KMS-11 (cell line): ENCODE measurements at regions not wholly inside any gene's neighbourhood (a gene's known extent, or its start where the extent isn't known, plus 50 kb on each side); places are given as distances from the start of the nearest gene placed in this dataset.
"Not testable (repeated sequence)": the region's sequence is repeated elsewhere in the genome, so short reads cannot be mapped to it uniquely, and the experiment has no call there.

Experiments
- H2AFZ ChIP-seq: fragments of 200-600 bp; sonication (generic); 2 replicates; pipeline ENCODE4 v1.6.1; 2016; ENCODE audit warnings: antibody characterized with exemption, mixed run types, low read depth
- H3K27ac ChIP-seq: fragments of 200-600 bp; sonication (generic); 2 replicates; pipeline ENCODE4 v1.6.1; 2016; ENCODE audit warnings: mild to moderate bottlenecking, mixed run types
- H3K27me3 ChIP-seq: fragments of 200-600 bp; sonication (generic); 2 replicates; pipeline ENCODE4 v1.6.1; 2017; ENCODE audit warnings: mild to moderate bottlenecking, low read depth, mixed run types, moderate library complexity; ENCODE audit not compliant: insufficient read depth
- H3K36me3 ChIP-seq: fragments of 200-600 bp; sonication (generic); 2 replicates; pipeline ENCODE4 v1.6.1; 2017; ENCODE audit warnings: mild to moderate bottlenecking, mixed run types; ENCODE audit not compliant: insufficient read depth
- H3K4me1 ChIP-seq: fragments of 200-600 bp; sonication (generic); 2 replicates; pipeline ENCODE4 v1.6.1; 2016; ENCODE audit warnings: mild to moderate bottlenecking, low read depth, mixed run types; ENCODE audit not compliant: poor library complexity, severe bottlenecking
- H3K4me2 ChIP-seq: fragments of 200-600 bp; sonication (generic); 2 replicates; pipeline ENCODE4 v1.7.0; 2016; ENCODE audit warnings: mild to moderate bottlenecking, mixed run types
- H3K4me3 ChIP-seq: fragments of 200-600 bp; sonication (generic); IDR thresholded peaks from 2 replicates; pipeline ENCODE4 v1.6.1; 2017; ENCODE audit warnings: low read depth, low read length, mixed read lengths; ENCODE audit not compliant: insufficient read depth
- H3K79me2 ChIP-seq: fragments of 200-600 bp; sonication (generic); 2 replicates; pipeline ENCODE4 v1.6.1; 2016; ENCODE audit warnings: low read depth, mixed run types; ENCODE audit not compliant: insufficient read depth
- H3K9ac ChIP-seq: fragments of 200-600 bp; sonication (generic); 2 replicates; pipeline ENCODE4 v1.6.1; 2016; ENCODE audit warnings: mild to moderate bottlenecking, mixed run types
- H4K20me1 ChIP-seq: fragments of 200-600 bp; sonication (generic); 2 replicates; pipeline ENCODE4 v1.6.1; 2016; ENCODE audit warnings: mild to moderate bottlenecking, mixed run types; ENCODE audit not compliant: insufficient read depth
- TF ChIP-seq, protein P1 (sequence below): fragments of 200-600 bp; sonication (generic); conservative IDR thresholded peaks from 2 replicates; pipeline ENCODE4 v1.6.1; 2017; ENCODE audit warnings: low read depth, mild to moderate bottlenecking, antibody characterized with exemption, low read length, moderate library complexity, mixed read lengths

DNA sequence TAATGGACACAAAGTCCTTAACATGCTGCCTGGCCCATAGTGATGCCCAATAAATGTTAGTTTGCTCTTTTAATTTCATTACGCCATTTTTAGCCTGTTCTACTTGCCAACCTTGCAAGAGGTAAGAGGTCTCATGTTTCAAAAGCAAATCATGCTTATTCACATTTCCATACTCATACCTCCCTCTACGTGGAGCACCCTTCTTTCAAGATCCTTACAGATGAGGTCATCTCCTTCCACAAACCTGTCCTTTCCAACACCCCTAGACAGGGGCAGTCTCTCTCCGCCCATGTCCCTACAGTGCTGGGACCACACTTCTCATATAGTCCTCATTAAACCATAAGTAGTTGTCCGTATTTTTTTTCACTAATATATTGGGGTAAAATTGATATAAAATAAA lies 271.3 kb downstream of the FGFR2 start:
- Histone ChIP-seq H3K9ac (no peak overlapping the region), H3K27ac (no peak overlapping the region), H3K79me2 (no peaks in the 10 kb centered on the region), H3K4me3 (no peak overlapping the region), H3K27me3 (no peaks in the 10 kb centered on the region), H3K4me2 (no peak overlapping the region), H2AFZ (no peak overlapping the region), H3K36me3 (no peaks in the 10 kb centered on the region), H4K20me1 (no peaks in the 10 kb centered on the region), H3K4me1 (no peaks in the 10 kb centered on the region)
- TF ChIP-seq, protein P1, sequence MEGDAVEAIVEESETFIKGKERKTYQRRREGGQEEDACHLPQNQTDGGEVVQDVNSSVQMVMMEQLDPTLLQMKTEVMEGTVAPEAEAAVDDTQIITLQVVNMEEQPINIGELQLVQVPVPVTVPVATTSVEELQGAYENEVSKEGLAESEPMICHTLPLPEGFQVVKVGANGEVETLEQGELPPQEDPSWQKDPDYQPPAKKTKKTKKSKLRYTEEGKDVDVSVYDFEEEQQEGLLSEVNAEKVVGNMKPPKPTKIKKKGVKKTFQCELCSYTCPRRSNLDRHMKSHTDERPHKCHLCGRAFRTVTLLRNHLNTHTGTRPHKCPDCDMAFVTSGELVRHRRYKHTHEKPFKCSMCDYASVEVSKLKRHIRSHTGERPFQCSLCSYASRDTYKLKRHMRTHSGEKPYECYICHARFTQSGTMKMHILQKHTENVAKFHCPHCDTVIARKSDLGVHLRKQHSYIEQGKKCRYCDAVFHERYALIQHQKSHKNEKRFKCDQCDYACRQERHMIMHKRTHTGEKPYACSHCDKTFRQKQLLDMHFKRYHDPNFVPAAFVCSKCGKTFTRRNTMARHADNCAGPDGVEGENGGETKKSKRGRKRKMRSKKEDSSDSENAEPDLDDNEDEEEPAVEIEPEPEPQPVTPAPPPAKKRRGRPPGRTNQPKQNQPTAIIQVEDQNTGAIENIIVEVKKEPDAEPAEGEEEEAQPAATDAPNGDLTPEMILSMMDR, result no peak

GRCh38 chr10:121327727-121328126 lies 270.5 kb downstream of the FGFR2 start:
- H3K79me2 ChIP-seq, result no peaks in the 10 kb centered on the region
- no peak overlapping the region for H3K27ac ChIP-seq
- no peak overlapping the region for H2AFZ ChIP-seq
- H3K4me1 ChIP-seq, result no peaks in the 10 kb centered on the region
- no peak overlapping the region for H3K4me2 ChIP-seq
- no peaks in the 10 kb centered on the region for H3K36me3 ChIP-seq
- no peaks in the 10 kb centered on the region for H4K20me1 ChIP-seq
- H3K9ac ChIP-seq, result no peak overlapping the region
- no peaks in the 10 kb centered on the region for H3K27me3 ChIP-seq
- no peak overlapping the region for H3K4me3 ChIP-seq
- TF ChIP-seq, protein P1, result no peak

- not testable (repeated sequence) for H3K36me3 ChIP-seq, H2AFZ ChIP-seq, H3K4me2 ChIP-seq
These were observed 268.6 kb downstream of the FGFR2 start for GRCh38 chr10:121329631-121330030.

GRCh38 chr10:121330563-121330962 lies 267.7 kb downstream of the FGFR2 start:
- TF ChIP-seq, protein P1, result no peak

More at GRCh38 chr10:121329631-121330030, 268.6 kb downstream of the FGFR2 start:
- not testable (repeated sequence) for H3K79me2 ChIP-seq, H3K4me1 ChIP-seq, H4K20me1 ChIP-seq, H3K9ac ChIP-seq, H3K27ac ChIP-seq, H3K27me3 ChIP-seq, H3K4me3 ChIP-seq

GRCh38 chr10:121332353-121332752 lies 265.9 kb downstream of the FGFR2 start:
- TF ChIP-seq, protein P1, result no peak

More at GRCh38 chr10:121330563-121330962, 267.7 kb downstream of the FGFR2 start:
- H3K9ac ChIP-seq, result no peak overlapping the region
- H2AFZ ChIP-seq, result no peak overlapping the region
- H3K4me1 ChIP-seq, result no peaks in the 10 kb centered on the region
- no peaks in the 10 kb centered on the region for H3K36me3 ChIP-seq
- no peaks in the 10 kb centered on the region for H3K27me3 ChIP-seq
- no peak overlapping the region for H3K4me2 ChIP-seq
- H4K20me1 ChIP-seq, result no peaks in the 10 kb centered on the region
- H3K27ac ChIP-seq, result no peak overlapping the region
- H3K79me2 ChIP-seq, result no peaks in the 10 kb centered on the region
- H3K4me3 ChIP-seq, result no peak overlapping the region

More at GRCh38 chr10:121332353-121332752, 265.9 kb downstream of the FGFR2 start:
- H3K36me3 ChIP-seq, result no peaks in the 10 kb centered on the region
- H3K9ac ChIP-seq, result no peak overlapping the region
- no peaks in the 10 kb centered on the region for H3K27me3 ChIP-seq
- H4K20me1 ChIP-seq, result no peaks in the 10 kb centered on the region
- no peak overlapping the region for H2AFZ ChIP-seq
- no peaks in the 10 kb centered on the region for H3K79me2 ChIP-seq
- H3K27ac ChIP-seq, result no peak overlapping the region
- H3K4me1 ChIP-seq, result no peaks in the 10 kb centered on the region
- no peak overlapping the region for H3K4me3 ChIP-seq
- no peak overlapping the region for H3K4me2 ChIP-seq
